RPMI7951 (cell line): ENCODE measurements at regions not wholly inside any gene's neighbourhood (a gene's known extent, or its start where the extent isn't known, plus 50 kb on each side); places are given as distances from the start of the nearest gene placed in this dataset.

ENCODE experiments used
- DNase-seq: peaks from one replicate; pipeline ENCODE4 v3.0.0-alpha.2; 2012; ENCODE audit warnings: low read depth

GRCh38 chr21:36628761-36629460 lies 70.0 kb upstream of the SIM2 start:
- no peak for DNase-seq

- peak; percentile 42 for DNase-seq
Observed at GRCh38 chr21:36630485-36631206, 68.3 kb upstream of the SIM2 start.

- DNase-seq, result no peak
Observed at GRCh38 chr21:36636016-36636415, 62.9 kb upstream of the SIM2 start.

GRCh38 chr21:36636439-36636838 lies 62.5 kb upstream of the SIM2 start:
- no peak for DNase-seq

DNA sequence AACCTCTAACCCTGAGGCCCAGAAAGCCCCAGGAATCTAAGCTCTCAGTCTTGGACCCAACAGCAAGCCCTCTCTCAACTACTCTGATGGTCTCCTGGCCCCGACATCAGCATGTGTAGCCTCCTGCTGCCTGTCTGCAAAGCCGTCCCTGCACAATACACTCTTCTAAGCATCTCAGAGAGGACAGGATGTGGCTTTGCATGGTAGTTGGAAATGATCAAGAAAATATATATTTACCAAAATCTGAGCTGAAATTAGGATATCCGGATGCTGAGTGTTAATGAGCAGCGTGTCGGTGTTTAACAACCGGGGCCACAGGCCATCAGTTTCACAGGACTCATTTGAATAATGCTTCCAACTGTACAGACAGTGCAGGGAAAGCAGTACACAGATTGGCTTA lies 59.1 kb upstream of the SIM2 start:
- DNase-seq, result no peak

DNA sequence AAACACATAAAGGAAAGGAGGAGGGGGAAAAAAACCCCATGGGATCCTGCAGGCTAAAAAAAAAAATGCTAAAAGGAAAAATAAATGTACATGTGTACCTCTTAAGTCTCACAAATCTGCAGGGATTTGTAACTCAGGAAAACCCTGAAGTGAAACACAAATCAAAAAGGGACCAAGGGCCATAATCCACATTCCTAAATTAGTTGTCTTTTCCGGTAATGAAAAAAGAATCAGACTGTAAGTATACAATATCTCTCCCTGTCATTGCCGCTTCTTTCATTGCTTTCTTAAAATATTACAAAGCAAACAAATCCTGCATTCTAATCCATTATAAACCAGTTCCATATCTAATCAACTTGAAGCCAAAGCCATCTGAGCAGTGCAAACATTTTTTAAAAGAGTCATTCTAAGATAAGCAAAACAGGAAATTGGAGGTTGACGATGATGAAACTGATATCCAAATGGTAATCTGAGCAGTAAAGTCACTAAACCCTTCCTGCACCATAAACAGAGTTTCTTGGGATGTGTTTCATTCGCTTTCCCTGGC lies 58.7 kb upstream of the SIM2 start:
- DNase-seq, result no peak

GRCh38 chr21:36640721-36641244 lies 58.1 kb upstream of the SIM2 start:
- DNase-seq, result no peak

GRCh38 chr21:36641346-36641745 lies 57.6 kb upstream of the SIM2 start:
- DNase-seq, result no peak

DNA sequence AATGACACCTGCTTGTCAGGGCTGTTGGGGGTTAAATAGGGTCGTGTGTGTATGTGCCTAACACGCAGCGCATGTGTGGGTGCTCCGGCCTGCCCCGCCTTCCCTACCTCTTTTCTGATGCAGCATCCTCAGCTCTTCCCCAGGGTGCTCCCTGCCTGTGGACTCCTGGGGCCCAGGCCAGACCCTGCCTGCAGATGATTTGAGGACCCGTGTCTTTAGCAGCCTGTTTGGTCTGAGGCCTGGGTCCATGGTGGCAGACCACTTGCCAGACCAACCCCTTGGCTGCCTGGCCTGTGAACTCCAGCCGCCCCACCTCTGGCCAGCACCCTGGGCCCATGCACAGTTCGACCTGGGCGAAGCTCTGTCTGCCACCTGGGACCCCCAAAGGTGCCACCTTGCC lies 57.0 kb upstream of the SIM2 start:
- DNase-seq, result no peak

DNA sequence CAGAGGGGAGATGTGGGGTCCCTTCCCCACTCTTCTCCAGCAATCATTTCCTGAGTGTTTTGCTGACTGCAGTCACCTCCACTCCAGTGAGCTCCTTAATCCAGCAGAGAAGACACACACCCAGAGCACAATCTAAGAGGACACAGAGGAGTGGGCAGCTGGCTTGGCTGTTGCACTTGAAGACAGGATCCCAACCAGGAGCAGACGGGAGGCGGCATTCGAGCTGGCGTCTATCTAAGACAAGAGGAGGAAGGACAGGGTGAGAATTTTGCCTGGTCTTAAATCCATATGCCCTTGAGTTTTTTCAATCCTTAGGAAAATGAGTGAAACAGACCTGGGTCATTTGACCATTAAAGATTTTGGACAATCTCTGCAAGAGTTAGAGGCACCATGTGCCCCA lies 56.1 kb upstream of the SIM2 start:
- no peak for DNase-seq

- no peak for DNase-seq
Observed at GRCh38 chr21:36643374-36644250, 55.3 kb upstream of the SIM2 start.

DNA sequence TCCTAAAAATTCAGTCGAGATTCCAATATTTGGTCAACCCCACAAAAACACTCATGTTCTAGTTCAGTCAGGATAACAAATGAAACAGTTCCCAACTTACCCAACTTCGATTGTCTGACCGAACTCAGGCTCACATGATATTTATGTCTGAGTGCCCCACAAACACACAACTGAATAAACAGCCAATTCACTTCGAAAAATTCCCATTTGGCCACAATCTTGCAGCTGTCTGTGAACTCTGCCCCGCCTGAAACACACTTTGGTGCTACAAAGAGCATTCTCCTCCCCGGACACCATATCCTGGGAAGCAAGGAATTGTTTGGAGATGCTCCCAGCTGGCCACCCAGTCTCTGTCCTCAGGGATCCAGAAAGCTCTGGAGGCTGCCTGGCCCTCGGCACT lies 52.9 kb upstream of the SIM2 start:
- no peak for DNase-seq

DNA sequence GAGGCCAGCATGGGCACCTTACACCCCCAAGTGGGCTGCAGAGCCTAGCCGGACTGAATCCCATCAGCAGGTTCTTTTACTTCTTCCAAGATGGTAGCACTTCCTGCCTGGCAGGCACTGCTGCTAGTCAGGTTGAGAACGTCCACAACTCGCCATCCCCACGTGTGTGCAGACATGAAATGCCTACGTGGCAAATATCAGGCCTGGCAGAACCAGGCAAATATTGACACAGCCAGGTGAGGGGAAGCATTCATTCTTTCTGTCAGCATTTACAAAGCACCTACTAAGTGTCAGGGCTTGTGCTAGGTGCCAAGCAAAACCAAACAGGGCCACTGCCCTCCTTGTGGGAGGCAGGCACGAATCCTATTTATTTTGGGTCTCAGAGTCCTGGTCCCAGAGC lies 52.3 kb upstream of the SIM2 start:
- DNase-seq, result no peak

- peak; percentile 63 for DNase-seq
Observed at GRCh38 chr21:36647279-36648093, 51.4 kb upstream of the SIM2 start.
